Fibroblast of peridontal ligament (primary cell): ENCODE measurements at regions not wholly inside any gene's neighbourhood (a gene's known extent, or its start where the extent isn't known, plus 50 kb on each side); places are given as distances from the start of the nearest gene placed in this dataset.

Source experiments
- DNase-seq: peaks from one replicate; pipeline ENCODE4 v3.0.0-alpha.2; 2010; ENCODE audit errors: extremely low read depth

GRCh38 chr10:16360001-16360400, 76.8 kb upstream of the PTER start:
- no peak for DNase-seq

DNA sequence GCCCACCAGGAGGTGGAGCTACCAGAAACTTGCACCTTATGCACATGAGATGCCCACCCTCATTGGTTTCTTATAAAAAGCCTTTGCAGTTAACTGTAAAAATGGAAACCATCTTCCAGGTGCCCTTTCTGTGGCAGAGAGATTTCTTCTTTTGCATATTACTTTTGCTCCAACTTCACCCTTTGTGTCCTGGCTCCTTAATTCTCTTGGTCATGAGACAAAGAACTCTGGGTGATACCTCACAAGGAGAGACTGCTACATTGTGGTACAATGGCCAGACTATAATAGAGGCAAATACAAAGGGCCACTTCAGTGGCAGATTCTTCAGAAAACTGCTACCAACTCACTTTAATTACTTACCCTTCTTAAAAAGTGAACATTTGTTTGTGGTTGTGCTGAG, 76.4 kb upstream of the PTER start:
- no peak for DNase-seq

GRCh38 chr10:16361086-16361485, 75.7 kb upstream of the PTER start:
- DNase-seq, result no peak

DNA sequence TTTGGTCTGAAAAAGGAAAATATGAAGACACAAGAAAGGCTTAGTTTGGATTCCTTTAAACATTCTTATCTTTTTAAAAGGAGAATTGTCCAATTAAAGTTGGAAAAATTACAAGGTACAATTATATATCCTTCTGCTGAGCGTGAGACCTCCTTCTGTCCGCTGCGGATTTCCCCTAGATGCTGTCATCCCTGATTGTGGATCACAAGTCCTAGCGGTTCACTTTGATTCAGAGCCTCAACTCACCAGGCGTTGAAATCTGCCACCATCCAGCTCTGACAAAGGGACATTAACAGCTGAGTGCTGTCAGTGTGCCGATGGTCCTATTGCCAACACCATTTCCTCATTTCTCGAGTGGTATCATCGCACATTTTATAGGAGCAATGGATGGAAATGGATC, 73.1 kb upstream of the PTER start:
- DNase-seq, result no peak

DNA sequence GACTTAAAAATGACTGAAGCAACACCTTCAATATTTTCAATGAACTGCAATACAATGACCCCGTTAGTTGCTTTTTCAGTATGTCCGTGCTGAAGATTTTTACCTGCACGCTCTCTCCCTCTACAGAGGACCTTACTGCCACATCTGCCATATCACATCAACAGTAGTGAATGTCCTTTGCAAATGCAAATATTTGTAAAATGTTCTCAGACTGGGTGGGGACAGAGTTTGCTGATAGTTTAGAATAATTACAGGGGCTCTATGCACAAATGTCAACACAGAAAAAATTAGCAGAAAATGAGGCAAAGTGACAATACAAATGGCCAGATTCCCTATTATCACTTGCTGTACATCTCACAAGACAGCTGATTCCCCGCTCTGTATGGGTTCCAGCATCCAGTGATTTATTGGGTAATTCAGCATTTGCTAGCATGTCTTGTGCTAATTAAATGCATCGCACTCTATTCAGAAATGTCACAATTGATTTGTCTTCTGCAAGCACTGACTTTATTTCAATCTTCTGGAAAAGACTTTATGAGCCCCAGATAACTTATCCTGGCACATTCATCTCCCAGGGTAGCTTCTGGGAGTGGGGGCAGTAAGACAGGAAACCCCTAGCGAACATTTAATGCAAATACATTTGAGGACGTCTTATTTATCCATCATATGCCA, 69.1 kb upstream of the PTER start:
- no peak for DNase-seq

DNA sequence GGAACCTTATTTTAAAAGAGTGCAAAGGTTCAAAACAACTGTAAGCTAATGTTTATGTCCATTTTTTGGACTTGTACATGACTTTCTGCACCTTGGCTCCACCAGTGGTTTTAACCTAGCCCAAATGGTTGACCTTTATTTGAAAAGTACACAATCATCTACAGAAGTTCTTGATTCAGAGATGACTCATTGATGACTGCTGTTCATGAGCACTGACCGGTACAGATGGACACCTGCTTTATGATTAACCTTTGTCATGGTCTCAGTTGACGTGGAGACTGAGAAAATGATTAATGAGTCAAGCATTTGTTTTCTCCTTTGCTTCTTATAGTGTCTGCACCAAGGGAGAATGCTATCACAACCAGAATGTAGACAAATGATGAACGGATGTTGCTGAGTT, 55.7 kb upstream of the PTER start:
- DNase-seq, result no peak

DNA sequence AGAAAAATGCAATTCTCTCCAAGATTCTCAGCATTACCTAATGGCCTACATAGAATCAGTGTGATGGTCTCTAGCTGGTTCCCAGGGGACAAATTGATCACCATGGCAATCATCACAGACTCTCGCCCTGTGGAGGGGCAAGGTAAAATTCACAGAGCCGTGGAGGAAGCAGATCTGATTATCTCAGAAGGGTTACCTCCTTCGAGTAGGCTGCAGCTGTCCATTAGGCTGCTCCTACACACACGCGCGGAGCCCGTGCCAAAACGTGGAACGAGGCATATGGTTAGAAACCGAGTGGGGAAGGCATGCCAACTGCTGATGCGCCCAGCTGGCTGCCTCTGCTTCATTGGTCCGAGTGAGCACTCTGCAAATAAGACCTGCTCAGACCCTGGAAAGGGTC, 52.8 kb upstream of the PTER start:
- no peak for DNase-seq

GRCh38 chr10:16386855-16387254, 50.0 kb upstream of the PTER start:
- DNase-seq, result no peak
